ENCODE measurements at regions not wholly inside any gene's neighbourhood (a gene's known extent, or its start where the extent isn't known, plus 50 kb on each side); places are given as distances from the start of the nearest gene placed in this dataset.

GRCh38 chr12:53803194-53803593 is 51.4 kb upstream of the CISTR start:
- no peak for ATAC-seq

- ATAC-seq = no peak
These were observed 51.9 kb upstream of the CISTR start for GRCh38 chr12:53803703-53804102.

- ATAC-seq = no peak
These were observed 52.6 kb upstream of the CISTR start for GRCh38 chr12:53804429-53804828.

- no peak for ATAC-seq
These were observed 53.3 kb upstream of the CISTR start for GRCh38 chr12:53805067-53805466.

GRCh38 chr12:53805791-53806190 is 54.0 kb upstream of the CISTR start:
- ATAC-seq = no peak

GRCh38 chr12:53806721-53807120 is 54.9 kb upstream of the CISTR start:
- ATAC-seq = no peak

- ATAC-seq = no peak
These were observed 55.6 kb upstream of the CISTR start for GRCh38 chr12:53807322-53807860.

GRCh38 chr12:53808023-53808705 is 56.4 kb upstream of the CISTR start:
- no peak for ATAC-seq

- ATAC-seq = no peak
These were observed 57.2 kb upstream of the CISTR start for GRCh38 chr12:53809005-53809404.

GRCh38 chr12:53810950-53811349 is 59.2 kb upstream of the CISTR start:
- no peak for ATAC-seq

- ATAC-seq = no peak
These were observed 59.8 kb upstream of the CISTR start for GRCh38 chr12:53811606-53812005.

- no peak for ATAC-seq
These were observed 64.7 kb upstream of the CISTR start for GRCh38 chr12:53816360-53817020.

GRCh38 chr12:53817021-53817389 is 65.2 kb upstream of the CISTR start:
- ATAC-seq = no peak

GRCh38 chr12:53820514-53821306 is 68.9 kb upstream of the CISTR start:
- no peak for ATAC-seq

GRCh38 chr12:53824001-53824712 is 72.4 kb upstream of the CISTR start:
- ATAC-seq = no peak

GRCh38 chr12:53825246-53826081 is 73.7 kb upstream of the CISTR start:
- ATAC-seq = peak; percentile 55

- ATAC-seq = no peak
These were observed 75.5 kb upstream of the CISTR start for GRCh38 chr12:53827306-53827705.

- ATAC-seq = no peak
These were observed 76.8 kb upstream of the CISTR start for GRCh38 chr12:53828598-53828997.

- ATAC-seq = no peak
These were observed 77.5 kb upstream of the CISTR start for GRCh38 chr12:53829130-53829819.

GRCh38 chr12:53830631-53831030 is 78.9 kb upstream of the CISTR start:
- no peak for ATAC-seq

GRCh38 chr12:53836119-53836655 is 84.4 kb upstream of the CISTR start:
- ATAC-seq = no peak
